Esophagus (tissue), 2 donors: ENCODE measurements at regions not wholly inside any gene's neighbourhood (a gene's known extent, or its start where the extent isn't known, plus 50 kb on each side); places are given as distances from the start of the nearest gene placed in this dataset.

Experiments used
- H3K27ac ChIP-seq, 2 donors: one replicate each; pipeline ENCODE4 v1.5.1; 2013; ENCODE audit warnings: low read depth in 2 of 2, mild to moderate bottlenecking in 2 of 2, inconsistent platforms in 1 of 2, low read length in 1 of 2, moderate library complexity in 1 of 2
- H3K27me3 ChIP-seq, 2 donors: one replicate each; pipeline ENCODE4 v1.6.1; 2013; ENCODE audit warnings: low read length in 2 of 2, control low read depth in 1 of 2, mild to moderate bottlenecking in 1 of 2; ENCODE audit not compliant: insufficient read depth in 2 of 2, control insufficient read depth in 1 of 2
- H3K36me3 ChIP-seq, 2 donors: one replicate each; pipeline ENCODE4 v1.6.1; 2013; ENCODE audit warnings: low read length in 1 of 2; ENCODE audit not compliant: control insufficient read depth in 2 of 2, insufficient read depth in 2 of 2
- H3K4me1 ChIP-seq, 2 donors: one replicate each; pipeline ENCODE4 v1.6.1; 2013; ENCODE audit warnings: low read length in 1 of 2; ENCODE audit not compliant: control insufficient read depth in 2 of 2, insufficient read depth in 2 of 2
- H3K4me3 ChIP-seq, 2 donors: one replicate each; pipeline ENCODE4 v1.5.1; 2013; ENCODE audit warnings: low read length in 2 of 2, mild to moderate bottlenecking in 2 of 2, low read depth in 1 of 2, moderate library complexity in 1 of 2
- H3K9me3 ChIP-seq, 2 donors: one replicate each; pipeline ENCODE4 v1.6.1; 2013; ENCODE audit warnings: mild to moderate bottlenecking in 2 of 2, low read depth in 1 of 2, low read length in 1 of 2, moderate library complexity in 1 of 2; ENCODE audit not compliant: control insufficient read depth in 2 of 2, insufficient read depth in 1 of 2
- WGBS, 2 donors: extraction: QIAGEN DNeasy Blood & Tissue Kit; methylation state at CpG; one replicate each; pipeline ENCODE4 v1.1.7; 2013; 5-methylcytosine and 5-hydroxymethylcytosine counted together
- donor health status: healthy with polysubstance abuse.
- donor health status: Bipolar disorder and iron deficiency.

GRCh38 chr12:87930033-87930432 lies 99.2 kb downstream of the C12orf50 start:
- H3K4me3 ChIP-seq = no peak overlapping the region
- 69 to 74% methylated on average over 2 of the region's 2 CpGs for WGBS, 2 donors
- H3K27ac ChIP-seq = no peak overlapping the region
- H3K36me3 ChIP-seq = no peaks in the 10 kb centered on the region
- no peaks in the 10 kb centered on the region for H3K9me3 ChIP-seq
- no peaks in the 10 kb centered on the region for H3K4me1 ChIP-seq
- no peaks in the 10 kb centered on the region for H3K27me3 ChIP-seq

- Histone ChIP-seq H3K9me3 (no peaks in the 10 kb centered on the region), H3K4me3 (no peak overlapping the region), H3K36me3 (no peaks in the 10 kb centered on the region), H3K4me1 (no peaks in the 10 kb centered on the region), H3K27me3 (no peaks in the 10 kb centered on the region), H3K27ac (no peak overlapping the region)
- 78 to 83% methylated on average over 2 of the region's 2 CpGs for WGBS, 2 donors
These were observed 99.9 kb downstream of the C12orf50 start for GRCh38 chr12:87929346-87929745.

GRCh38 chr12:87928031-87928430 lies 101.2 kb downstream of the C12orf50 start:
- WGBS, 2 donors = 43 to 52% methylated on average over 1 of the region's 1 CpG
- Histone ChIP-seq H3K4me1 (no peaks in the 10 kb centered on the region), H3K4me3 (no peak overlapping the region), H3K27me3 (no peaks in the 10 kb centered on the region), H3K27ac (no peak overlapping the region), H3K36me3 (no peaks in the 10 kb centered on the region), H3K9me3 (no peaks in the 10 kb centered on the region)

GRCh38 chr12:87925021-87925420 lies 104.2 kb downstream of the C12orf50 start:
- WGBS, 2 donors = 63 to 67% methylated on average over 2 of the region's 2 CpGs
- Histone ChIP-seq H3K4me1 (no peaks in the 10 kb centered on the region), H3K9me3 (no peaks in the 10 kb centered on the region), H3K36me3 (no peaks in the 10 kb centered on the region), H3K27me3 (no peaks in the 10 kb centered on the region), H3K27ac (no peak overlapping the region), H3K4me3 (no peak overlapping the region)

- Histone ChIP-seq H3K4me3 (no peak overlapping the region), H3K27me3 (no peaks in the 10 kb centered on the region), H3K9me3 (no peaks in the 10 kb centered on the region), H3K27ac (no peak overlapping the region), H3K36me3 (no peaks in the 10 kb centered on the region), H3K4me1 (no peaks in the 10 kb centered on the region)
These were observed 105.1 kb downstream of the C12orf50 start for GRCh38 chr12:87924149-87924548.

- Histone ChIP-seq H3K36me3 (no peaks in the 10 kb centered on the region), H3K4me1 (no peaks in the 10 kb centered on the region), H3K4me3 (no peak overlapping the region), H3K27me3 (no peaks in the 10 kb centered on the region), H3K9me3 (no peaks in the 10 kb centered on the region), H3K27ac (no peak overlapping the region)
- 69 to 76% methylated on average over 3 of the region's 3 CpGs for WGBS, 2 donors
These were observed 105.8 kb downstream of the C12orf50 start for GRCh38 chr12:87923361-87923760.

- H3K9me3 ChIP-seq = no peaks in the 10 kb centered on the region
- no peak overlapping the region for H3K4me3 ChIP-seq
- H3K36me3 ChIP-seq = no peaks in the 10 kb centered on the region
- no peak overlapping the region for H3K27ac ChIP-seq
- WGBS, 2 donors = 57 to 70% methylated on average over 2 of the region's 2 CpGs
- no peaks in the 10 kb centered on the region for H3K4me1 ChIP-seq
- no peaks in the 10 kb centered on the region for H3K27me3 ChIP-seq
These were observed 106.5 kb downstream of the C12orf50 start for GRCh38 chr12:87922736-87923135.

- no peak overlapping the region for H3K27ac ChIP-seq
- no peaks in the 10 kb centered on the region for H3K27me3 ChIP-seq
- H3K4me1 ChIP-seq = no peaks in the 10 kb centered on the region
- no peak overlapping the region for H3K4me3 ChIP-seq
- WGBS, 2 donors = 60 to 73% methylated on average over 4 of the region's 4 CpGs
- H3K9me3 ChIP-seq = no peaks in the 10 kb centered on the region
- H3K36me3 ChIP-seq = no peaks in the 10 kb centered on the region
These were observed 107.6 kb downstream of the C12orf50 start for GRCh38 chr12:87921621-87922020.

- Histone ChIP-seq H3K27ac (no peak overlapping the region), H3K9me3 (no peaks in the 10 kb centered on the region), H3K36me3 (no peaks in the 10 kb centered on the region), H3K27me3 (no peaks in the 10 kb centered on the region), H3K4me3 (no peak overlapping the region), H3K4me1 (no peaks in the 10 kb centered on the region)
These were observed 109.1 kb downstream of the C12orf50 start for GRCh38 chr12:87920139-87920538.

GRCh38 chr12:87901457-87901856 lies 127.7 kb downstream of the C12orf50 start:
- Histone ChIP-seq H3K9me3 (no peaks in the 10 kb centered on the region), H3K27me3 (no peaks in the 10 kb centered on the region), H3K27ac (no peak overlapping the region), H3K4me3 (no peak overlapping the region), H3K4me1 (no peaks in the 10 kb centered on the region), H3K36me3 (no peaks in the 10 kb centered on the region)
- 84 to 85% methylated on average over 4 of the region's 4 CpGs for WGBS, 2 donors
